IMR-90 (cell line): ENCODE measurements at regions not wholly inside any gene's neighbourhood (a gene's known extent, or its start where the extent isn't known, plus 50 kb on each side); places are given as distances from the start of the nearest gene placed in this dataset.
"Not testable (repeated sequence)": the region's sequence is repeated elsewhere in the genome, so short reads cannot be mapped to it uniquely, and the experiment has no call there.

Experiments
- ATAC-seq: fragments of 200-7000 bp; cut with Tn5 transposase; 2 replicates; pipeline ENCODE4 v1.9.1; 2020; ENCODE audit warnings: low read depth, mild to moderate bottlenecking, moderate library complexity
- BruUV-seq: library from RNA; stranded (reverse); fragments of 400-500 nt; replicated peaks from 2 replicates; lab custom pipeline; 2021; lab: Mats Ljungman, UMichigan
- CTCF ChIA-PET: fragments of 300-600 bp; formaldehyde crosslinking; extraction: SDS; loops from one replicate; lab custom pipeline; 2021; ENCODE audit warnings: antibody characterized with exemption; lab: Yijun Ruan, JAX
- POLR2A ChIA-PET: fragments of 300-600 bp; sonication (Branson Sonifier 250); formaldehyde crosslinking; loops from one replicate; lab custom pipeline; 2022; ENCODE audit warnings: antibody characterized with exemption; ENCODE audit not compliant: unreplicated experiment; lab: Charles Lee
- DNase-seq: peaks from one replicate; pipeline ENCODE4 v3.0.0; 2013
- H2AFZ ChIP-seq: replicated peaks from 2 replicates; pipeline ENCODE3; 2013; ENCODE audit warnings: low read length, mild to moderate bottlenecking; ENCODE audit not compliant: poor library complexity
- H2AK5ac ChIP-seq: 2 replicates; pipeline ENCODE4 v1.6.1; 2013; ENCODE audit warnings: low read depth, low read length, inconsistent platforms
- H2AK9ac ChIP-seq: replicated peaks from 2 replicates; pipeline ENCODE3; 2013; ENCODE audit warnings: mild to moderate bottlenecking, low read depth, low read length, moderate library complexity; ENCODE audit not compliant: poor library complexity
- H2BK120ac ChIP-seq: 2 replicates; pipeline ENCODE4 v1.6.1; 2013; ENCODE audit warnings: low read depth, low read length, inconsistent platforms
- H2BK15ac ChIP-seq: 3 replicates; pipeline ENCODE4 v1.6.1; 2013; ENCODE audit warnings: low read depth, low read length, inconsistent platforms
- H2BK20ac ChIP-seq: 2 replicates; pipeline ENCODE4 v1.6.1; 2013; ENCODE audit warnings: low read depth, mild to moderate bottlenecking, inconsistent platforms, low read length, moderate library complexity
- H2BK5ac ChIP-seq: 2 replicates; pipeline ENCODE4 v1.6.1; 2013; ENCODE audit warnings: mild to moderate bottlenecking, low read depth, low read length, inconsistent platforms; ENCODE audit not compliant: poor library complexity, severe bottlenecking
- H3K14ac ChIP-seq: replicated peaks from 2 replicates; pipeline ENCODE4 v1.6.1; 2013; ENCODE audit warnings: low read depth, low read length, inconsistent platforms
- H3K18ac ChIP-seq: 2 replicates; pipeline ENCODE4 v1.6.1; 2013; ENCODE audit warnings: low read depth, low read length, control low read depth
- H3K23ac ChIP-seq: 2 replicates; pipeline ENCODE4 v1.6.1; 2013; ENCODE audit warnings: low read depth, low read length, inconsistent platforms
- H3K27ac ChIP-seq: 2 replicates; pipeline ENCODE4 v1.5.1; 2013; ENCODE audit warnings: mild to moderate bottlenecking, control low read depth, low read length; ENCODE audit not compliant: insufficient read depth
- H3K27me3 ChIP-seq: 2 replicates; pipeline ENCODE4 v1.6.1; 2013; ENCODE audit warnings: low read length; ENCODE audit not compliant: control insufficient read depth, insufficient read depth
- H3K36me3 ChIP-seq: 2 replicates; pipeline ENCODE4 v1.6.1; 2013; ENCODE audit warnings: low read length, mixed read lengths; ENCODE audit not compliant: control insufficient read depth, insufficient read depth
- H3K4ac ChIP-seq: 2 replicates; pipeline ENCODE4 v1.6.1; 2013; ENCODE audit warnings: low read depth, low read length, inconsistent platforms
- H3K4me1 ChIP-seq: 2 replicates; pipeline ENCODE4 v1.6.1; 2013; ENCODE audit warnings: low read length, mixed read lengths; ENCODE audit not compliant: control insufficient read depth, insufficient read depth
- H3K4me2 ChIP-seq: 2 replicates; pipeline ENCODE4 v1.6.1; 2013; ENCODE audit warnings: low read depth, mild to moderate bottlenecking, control low read depth, low read length, moderate library complexity
- H3K4me3 ChIP-seq: 2 replicates; pipeline ENCODE4 v1.5.1; 2013; ENCODE audit warnings: low read depth, mild to moderate bottlenecking, control low read depth, low read length, moderate library complexity; ENCODE audit not compliant: insufficient read depth
- H3K56ac ChIP-seq: 2 replicates; pipeline ENCODE4 v1.6.1; 2013; ENCODE audit warnings: low read length, inconsistent platforms; ENCODE audit not compliant: insufficient read depth; ENCODE audit errors: extremely low read depth
- H3K79me1 ChIP-seq, 2 experiments: 2 replicates each; pipeline ENCODE4 v1.6.1; 2013; ENCODE audit warnings: low read length in 2 of 2, inconsistent platforms in 1 of 2, low read depth in 1 of 2
- H3K9ac ChIP-seq: 2 replicates; pipeline ENCODE4 v1.6.1; 2013; ENCODE audit warnings: low read depth, low read length, control low read depth
- H3K9me1 ChIP-seq: 2 replicates; pipeline ENCODE4 v1.6.1; 2013; ENCODE audit warnings: low read length, inconsistent platforms; ENCODE audit not compliant: insufficient read depth
- H3K9me3 ChIP-seq: 2 replicates; pipeline ENCODE4 v1.6.1; 2013; ENCODE audit warnings: low read length; ENCODE audit not compliant: control insufficient read depth, insufficient read depth
- H4K20me1 ChIP-seq: 2 replicates; pipeline ENCODE4 v1.6.1; 2013; ENCODE audit warnings: low read length, inconsistent platforms; ENCODE audit not compliant: insufficient read depth
- H4K5ac ChIP-seq: 2 replicates; pipeline ENCODE4 v1.6.1; 2013; ENCODE audit warnings: mild to moderate bottlenecking, low read depth, low read length, control low read depth
- H4K8ac ChIP-seq, 2 experiments: 2 replicates each; pipeline ENCODE4 v1.6.1; 2013; ENCODE audit warnings: low read depth in 2 of 2, low read length in 2 of 2, control low read depth in 1 of 2, inconsistent platforms in 1 of 2
- H4K91ac ChIP-seq: 2 replicates; pipeline ENCODE4 v1.6.1; 2013; ENCODE audit warnings: low read depth, low read length, inconsistent platforms; ENCODE audit not compliant: insufficient read depth
- WGBS, 2 experiments: methylation state at CpG; one replicate each; pipeline versions ENCODE4 v1.1.5 to v1.1.7; 2013; ENCODE audit warnings: missing lambda C conversion rate in 2 of 2; ENCODE audit not compliant: insufficient read length in 1 of 2; ENCODE audit errors: extremely low coverage in 2 of 2; 5-methylcytosine and 5-hydroxymethylcytosine counted together
- dilution Hi-C: fragments of 300-500 bp; cut with HindIII; formaldehyde crosslinking; loops from one replicate; pipeline ENCODE4 v1.14.3; 2018; ENCODE audit warnings: low sequenced_read_pairs; ENCODE audit not compliant: unreplicated experiment
- in situ Hi-C: fragments of 300-500 bp; cut with MboI; formaldehyde crosslinking; loops from 3 replicates; pipeline ENCODE4 v1.14.3; 2019; ENCODE audit warnings: low sequenced_read_pairs, inconsistent platforms, mixed read lengths
- intact Hi-C: fragments of 100-400 bp; cut with micrococcal nuclease; formaldehyde crosslinking; loops from 2 replicates; pipeline ENCODE4 v1.10.0; 2022

- H4K20me1 ChIP-seq, in situ Hi-C loops: not testable (repeated sequence)
- CTCF ChIA-PET = interaction anchor here (0.6 kb wide), 1 partner anchor 1271 kb away, joined by 3 read pairs; no protein-coding TSS in a partner anchor
Observed at GRCh38 chr14:83091991-83092956, 1558.6 kb upstream of the SEL1L start.

More at GRCh38 chr14:83091991-83092956, 1558.6 kb upstream of the SEL1L start:
- H3K9me1 ChIP-seq, H3K4me2 ChIP-seq, H4K5ac ChIP-seq, H3K4ac ChIP-seq, BruUV-seq, H2BK120ac ChIP-seq, H3K56ac ChIP-seq, dilution Hi-C loops, H3K79me1 ChIP-seq, ATAC-seq, H3K4me3 ChIP-seq, H3K14ac ChIP-seq, POLR2A ChIA-PET, H2BK15ac ChIP-seq, intact Hi-C loops, H2AK5ac ChIP-seq, H2AFZ ChIP-seq, H3K27me3 ChIP-seq, H3K36me3 ChIP-seq, H3K4me1 ChIP-seq, H2AK9ac ChIP-seq, H3K27ac ChIP-seq, H4K91ac ChIP-seq, H2BK5ac ChIP-seq, H3K23ac ChIP-seq, H4K8ac ChIP-seq, H2BK20ac ChIP-seq, H3K9ac ChIP-seq, DNase-seq, H3K18ac ChIP-seq, H3K9me3 ChIP-seq: not testable (repeated sequence)
- no CpG with 5 or more reads among the region's 47 CpGs for WGBS, 2 experiments
